Fibroblast of lung (primary cell): ENCODE measurements at regions not wholly inside any gene's neighbourhood (a gene's known extent, or its start where the extent isn't known, plus 50 kb on each side); places are given as distances from the start of the nearest gene placed in this dataset.

Experiments used
- CTCF ChIP-seq, 2 donors: IDR thresholded peaks in 1 of 2; conservative IDR thresholded peaks in 1 of 2; 1 replicate in 1 of 2; 2 replicates in 1 of 2; pipeline ENCODE4 v1.5.1; 2011 to 2012; ENCODE audit warnings: low read length in 2 of 2, control low read depth in 1 of 2, inconsistent platforms in 1 of 2, low read depth in 1 of 2, mild to moderate bottlenecking in 1 of 2
- EZH2 ChIP-seq: IDR thresholded peaks from 2 replicates; pipeline ENCODE4 v1.5.1; 2012; ENCODE audit warnings: low read length, control low read depth, mild to moderate bottlenecking; ENCODE audit errors: missing control alignments

GRCh38 chr5:159727167-159727566, 189.1 kb upstream of the ADRA1B start:
- TF ChIP-seq CTCF (conservative IDR thresholded peaks at IDR 0.05 in 1 of 2, IDR thresholded peaks at IDR 0.05 in 1 of 2; ENCODE audit: low read depth in 1 of 2, low read length in 2 of 2) (no peak), EZH2 (no peak)
